GM21825 (cell line): ENCODE measurements at regions not wholly inside any gene's neighbourhood (a gene's known extent, or its start where the extent isn't known, plus 50 kb on each side); places are given as distances from the start of the nearest gene placed in this dataset.
"Not testable (repeated sequence)": the region's sequence is repeated elsewhere in the genome, so short reads cannot be mapped to it uniquely, and the experiment has no call there.

Source experiments
- ATAC-seq: cut with Tn5 transposase; IDR thresholded peaks from one replicate; pipeline ENCODE4 v1.9.1; 2021; ENCODE audit warnings: mild to moderate bottlenecking, moderate library complexity; ENCODE audit not compliant: unreplicated experiment

DNA sequence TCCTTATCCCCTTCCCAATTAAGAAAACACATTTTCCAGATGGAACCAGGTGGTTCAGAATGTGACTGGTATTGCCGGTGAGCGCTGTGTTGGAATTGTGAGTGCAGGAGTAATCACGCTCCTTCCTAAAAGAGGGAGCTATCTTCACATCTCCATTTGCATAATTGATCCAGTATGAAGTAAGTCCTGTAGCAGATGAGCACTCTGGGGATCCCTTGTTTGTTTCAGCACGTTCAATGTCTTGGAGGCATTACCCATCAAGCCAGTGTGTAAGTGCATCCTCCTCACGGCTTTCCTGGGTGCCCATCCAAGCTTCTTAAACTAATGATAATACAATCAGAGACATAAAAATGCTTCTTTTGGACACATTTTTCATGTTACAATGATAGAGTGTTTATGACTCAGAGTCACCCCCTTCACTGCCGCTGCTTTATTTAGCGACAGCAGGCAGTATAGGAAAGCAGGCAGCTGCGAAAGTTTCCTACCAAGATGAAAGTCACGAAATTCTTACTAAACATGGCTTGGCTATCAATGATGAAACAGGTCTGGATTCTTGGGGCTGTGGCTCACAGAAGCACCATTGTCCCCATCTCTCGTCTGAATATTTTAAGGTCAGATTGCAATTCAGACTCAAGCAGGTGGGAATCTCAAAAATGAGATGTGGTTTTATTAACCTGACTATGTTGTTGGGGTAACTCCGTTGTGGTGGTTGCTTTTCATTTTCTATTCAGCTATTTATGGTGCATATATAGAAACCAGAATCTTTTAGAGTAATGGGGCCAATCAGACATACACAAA lies 346.3 kb upstream of the MDFIC2 start:
- no peak for ATAC-seq

GRCh38 chr3:70657454-70657853 lies 345.0 kb upstream of the MDFIC2 start:
- ATAC-seq, result no peak

GRCh38 chr3:70647823-70648222 lies 335.4 kb upstream of the MDFIC2 start:
- no peak for ATAC-seq

DNA sequence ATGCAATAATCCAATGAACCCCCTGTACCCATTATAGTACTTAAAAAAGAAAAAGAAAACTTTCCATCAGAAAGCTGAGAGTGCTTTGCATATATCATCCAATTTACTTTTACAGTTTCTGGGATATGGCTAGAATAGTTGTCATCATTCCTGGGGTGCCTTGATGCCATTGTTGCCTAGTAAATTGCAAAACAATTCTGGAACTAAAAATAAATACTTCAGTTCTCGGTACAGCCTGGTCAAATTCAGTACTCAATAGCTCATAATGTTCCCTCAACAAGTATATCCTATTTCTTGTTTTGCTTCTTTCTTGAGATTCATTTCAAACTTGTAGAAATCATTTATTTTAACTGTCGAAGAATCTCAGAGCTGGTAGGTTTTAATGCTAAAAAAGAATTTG lies 334.7 kb upstream of the MDFIC2 start:
- ATAC-seq, result no peak

- no peak for ATAC-seq
Observed at GRCh38 chr3:70646635-70647034, 334.2 kb upstream of the MDFIC2 start.

- ATAC-seq, result no peak
Observed at GRCh38 chr3:70640481-70640880, 328.0 kb upstream of the MDFIC2 start.

DNA sequence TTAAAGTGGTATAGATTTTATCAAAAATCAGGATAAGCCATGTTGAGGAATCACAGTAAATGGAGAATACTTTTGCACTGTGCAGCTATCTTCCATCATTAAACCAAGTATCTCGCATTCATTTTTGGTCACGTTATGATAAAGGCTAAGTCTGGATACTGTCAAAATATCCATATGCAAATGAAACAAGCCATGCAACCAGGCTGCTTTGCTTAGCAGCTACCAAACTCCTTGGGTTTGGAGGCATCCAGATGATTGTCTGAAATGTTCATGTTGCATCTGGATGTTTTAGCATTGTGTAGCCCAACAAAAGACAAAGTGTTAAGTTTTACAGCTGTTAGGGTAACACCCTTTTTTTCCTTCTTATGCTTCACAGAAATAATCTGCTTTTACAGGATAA lies 322.9 kb upstream of the MDFIC2 start:
- no peak for ATAC-seq

- ATAC-seq, result no peak
Observed at GRCh38 chr3:70631716-70632307, 319.4 kb upstream of the MDFIC2 start.

- no peak for ATAC-seq
Observed at GRCh38 chr3:70621451-70621850, 309.0 kb upstream of the MDFIC2 start.

GRCh38 chr3:70620956-70621355 lies 308.5 kb upstream of the MDFIC2 start:
- ATAC-seq, result no peak

DNA sequence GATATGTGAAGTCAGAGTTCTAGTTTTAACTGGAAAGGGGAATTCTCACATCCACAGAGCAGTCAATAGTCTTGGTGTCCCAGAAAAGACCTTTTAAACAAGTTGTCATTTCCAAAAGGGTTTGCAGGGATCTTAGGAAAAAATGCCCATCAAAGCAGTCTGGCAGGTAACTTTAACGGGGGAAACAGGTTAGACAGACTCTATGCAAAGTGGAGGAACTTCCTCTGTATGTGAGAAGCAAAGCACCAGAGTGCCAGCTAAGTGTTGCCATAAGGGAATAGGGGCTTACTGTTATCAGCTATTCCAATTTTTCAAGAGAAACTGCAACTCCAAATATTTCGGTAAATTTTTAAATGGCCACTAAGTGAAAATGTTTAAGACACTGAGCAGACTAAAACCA lies 307.9 kb upstream of the MDFIC2 start:
- no peak for ATAC-seq

DNA sequence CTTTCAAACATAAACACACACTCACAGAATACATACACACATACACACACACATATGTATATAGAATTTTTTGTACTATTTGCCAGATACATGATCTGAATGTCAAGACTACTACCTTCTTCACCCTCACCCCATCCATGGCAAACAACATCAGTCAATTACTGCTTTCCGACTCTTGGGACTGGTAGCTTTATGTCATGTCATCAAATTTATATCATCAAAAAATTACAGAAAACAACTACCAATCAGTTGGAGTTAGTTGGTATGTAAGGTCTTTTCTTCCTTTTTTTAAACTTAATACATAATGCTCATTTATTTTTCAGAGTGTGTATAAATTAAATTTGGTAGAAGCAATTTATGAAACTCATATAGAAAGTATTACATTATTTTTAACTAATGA lies 305.7 kb upstream of the MDFIC2 start:
- ATAC-seq, result no peak

DNA sequence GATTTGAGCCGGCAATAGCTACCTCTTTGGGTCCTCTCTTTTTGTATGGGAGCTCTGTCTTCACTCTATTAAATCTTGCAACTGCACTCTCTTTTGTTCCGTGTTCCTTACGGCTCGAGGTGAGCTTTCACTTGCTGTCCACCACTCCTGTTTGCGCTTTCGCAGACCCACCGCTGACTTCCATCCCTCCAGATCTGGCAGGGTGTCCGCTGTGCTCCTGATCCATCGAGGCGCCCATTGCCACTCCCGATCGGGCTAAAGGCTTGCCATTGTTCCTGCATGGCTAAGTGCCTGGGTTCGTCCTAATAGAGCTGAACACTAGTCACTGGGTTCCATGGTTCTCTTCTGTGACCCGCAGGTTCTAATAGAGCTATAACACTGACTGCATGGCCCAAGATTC lies 304.9 kb upstream of the MDFIC2 start:
- ATAC-seq, result not testable (repeated sequence)

GRCh38 chr3:70615286-70615685 lies 302.8 kb upstream of the MDFIC2 start:
- no peak for ATAC-seq

DNA sequence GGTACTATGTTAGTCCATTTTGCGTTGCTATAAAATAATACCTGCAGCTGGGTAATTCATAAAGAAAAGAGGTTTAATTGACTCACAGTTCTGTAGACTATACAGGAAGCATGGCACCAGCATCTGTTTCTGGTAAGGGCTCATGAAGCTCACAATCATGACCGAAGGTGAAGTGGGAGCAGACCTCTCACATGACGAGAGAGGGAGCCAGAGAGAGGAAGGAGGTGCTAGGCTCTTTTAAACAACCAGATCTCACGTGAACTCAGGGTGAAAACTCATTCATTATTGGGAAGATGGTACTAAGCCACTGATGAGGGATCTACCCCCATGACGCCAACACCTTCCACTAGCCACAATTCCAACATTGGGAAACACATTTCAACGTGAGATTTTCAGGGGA lies 301.7 kb upstream of the MDFIC2 start:
- ATAC-seq, result no peak

GRCh38 chr3:70612920-70613319 lies 300.5 kb upstream of the MDFIC2 start:
- no peak for ATAC-seq

GRCh38 chr3:70611667-70612277 lies 299.3 kb upstream of the MDFIC2 start:
- not testable (repeated sequence) for ATAC-seq

- no peak for ATAC-seq
Observed at GRCh38 chr3:70608434-70608833, 296.0 kb upstream of the MDFIC2 start.

GRCh38 chr3:70607469-70607868 lies 295.0 kb upstream of the MDFIC2 start:
- no peak for ATAC-seq

GRCh38 chr3:70606018-70606417 lies 293.6 kb upstream of the MDFIC2 start:
- ATAC-seq, result no peak

DNA sequence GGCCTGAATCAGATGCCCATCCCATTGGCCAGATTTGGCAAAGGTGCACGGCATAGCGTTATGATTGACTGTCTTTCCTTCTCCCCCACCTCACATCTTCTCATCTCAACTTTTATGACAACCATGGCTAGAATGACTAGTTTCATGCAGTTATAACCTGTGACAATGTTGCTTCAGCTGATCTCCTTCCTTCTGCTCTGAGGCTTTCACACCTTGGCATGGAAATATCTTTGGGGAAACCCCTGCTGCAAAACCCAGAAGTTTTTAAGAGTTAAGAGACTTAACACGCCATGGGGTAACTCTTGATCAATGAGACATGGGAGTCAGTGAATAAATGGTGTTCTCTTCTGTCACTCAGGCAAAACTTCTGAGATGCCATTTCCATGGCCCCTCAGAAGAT lies 290.7 kb upstream of the MDFIC2 start:
- no peak for ATAC-seq

DNA sequence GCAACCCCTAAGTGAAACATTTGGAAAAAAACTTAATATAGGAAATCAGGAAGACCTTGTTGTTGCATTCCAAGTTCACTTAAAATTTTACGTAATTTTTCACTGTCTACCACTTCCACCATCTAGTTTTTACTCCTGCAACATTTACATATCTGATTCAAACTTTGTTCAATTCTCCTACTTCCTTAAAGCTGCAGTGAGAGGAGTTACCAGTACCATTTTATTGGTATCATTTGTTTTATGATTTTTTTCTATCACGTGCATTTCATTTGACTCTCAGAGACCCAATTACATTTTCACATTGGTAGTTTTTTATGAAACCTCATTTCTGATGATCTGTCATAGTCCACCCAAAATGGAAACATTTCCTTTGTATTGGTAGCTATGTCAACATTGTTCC lies 284.9 kb upstream of the MDFIC2 start:
- no peak for ATAC-seq
